ENCODE measurements at regions not wholly inside any gene's neighbourhood (a gene's known extent, or its start where the extent isn't known, plus 50 kb on each side); places are given as distances from the start of the nearest gene placed in this dataset.

GRCh38 chr2:104531122-104531521 lies 322.8 kb upstream of the POU3F3 start:
- Histone ChIP-seq H2AFZ (ENCODE audit: low read length) (no peak overlapping the region), H3K27me3 (ENCODE audit: control insufficient read depth in 1 of 2, insufficient read depth in 2 of 2, low read length in 2 of 2) (peaks cover 0 to 15% of the 10 kb centered on the region in 2 experiments; a peak in 1 of 5 replicates), H4K20me1 (ENCODE audit: insufficient read depth, low read length) (no peaks in the 10 kb centered on the region), H3K9me3 (ENCODE audit: low read length) (no peaks in the 10 kb centered on the region), H3K9ac (ENCODE audit: insufficient read depth, low read depth, low read length) (no peak overlapping the region), H3K79me2 (ENCODE audit: insufficient read depth, low read length) (no peaks in the 10 kb centered on the region), H3K36me3 (replicated peaks in 1 of 2; ENCODE audit: control insufficient read depth in 1 of 2, insufficient read depth in 2 of 2, low read length in 2 of 2) (no peaks in the 10 kb centered on the region), H3K27ac (ENCODE audit: extremely low read length, insufficient read depth, low read length) (no peak overlapping the region), H3K4me2 (ENCODE audit: low read depth, low read length) (no peak overlapping the region), H3K4me3 (replicated peaks in 1 of 3; ENCODE audit: insufficient read depth in 1 of 3, low read depth in 2 of 3, low read length in 3 of 3) (no peak overlapping the region), H3K4me1 (ENCODE audit: insufficient read depth, low read length) (no peaks in the 10 kb centered on the region)
- ATAC-seq (no peak), FAIRE-seq (no peak), DNase-seq (ENCODE audit: low spot score) (no peak)
- ChIA-PET CTCF (ENCODE audit: low intra/inter-chr PET ratio, low total read pairs) (no interaction called here), POLR2A (no interaction called here)
- no peak for TF ChIP-seq MAFK (conservative IDR thresholded peaks at IDR 0.05 in 1 of 2, IDR thresholded peaks at IDR 0.05 in 1 of 2; ENCODE audit: low read length in 2 of 2)
- no peak for TF ChIP-seq HOXD1 (CRISPR knock-in tag; IDR thresholded peaks at IDR 0.05)
- no peak for TF ChIP-seq ZNF784 (CRISPR knock-in tag; IDR thresholded peaks at IDR 0.05; ENCODE audit: borderline replicate concordance)
- no peak for TF ChIP-seq HMGXB3 (CRISPR knock-in tag; IDR thresholded peaks at IDR 0.05; ENCODE audit: borderline replicate concordance)
- TF ChIP-seq SOX6 (IDR thresholded peaks at IDR 0.05), result no peak
- TF ChIP-seq SOX6 (CRISPR knock-in tag; IDR thresholded peaks at IDR 0.05), result no peak
- TF ChIP-seq SATB2 (CRISPR knock-in tag; IDR thresholded peaks at IDR 0.05), result no peak
- no peak for TF ChIP-seq ZBTB38 (CRISPR knock-in tag; IDR thresholded peaks at IDR 0.05)
- TF ChIP-seq CHD2 (IDR thresholded peaks at IDR 0.05; ENCODE audit: low read depth, low read length), result no peak
- TF ChIP-seq FOXP4 (CRISPR knock-in tag; IDR thresholded peaks at IDR 0.05), result no peak
- no peak for TF ChIP-seq ZNF205 (CRISPR knock-in tag; IDR thresholded peaks at IDR 0.05)
- TF ChIP-seq ZNF101 (CRISPR knock-in tag; IDR thresholded peaks at IDR 0.05; ENCODE audit: borderline replicate concordance, low read depth), result no peak
- no peak for TF ChIP-seq ZNF629 (CRISPR knock-in tag; conservative IDR thresholded peaks at IDR 0.05)
- TF ChIP-seq RAD51 (IDR thresholded peaks at IDR 0.05; ENCODE audit: borderline replicate concordance), result no peak
- in situ Hi-C loops (cut with HindIII; ENCODE audit: extremely low pct_ligation_motif_present, low pct_unique_long_range_greater_than_20kb), result no loop called here
- 31% methylated on average over 8 of the region's 10 CpGs for WGBS (ENCODE audit: low lambda C conversion rate)
- no TSS peak for BruUV-seq (replicated peaks)
- intact Hi-C loops (cut with micrococcal nuclease; ENCODE audit: unreplicated experiment), result no loop called here

Data from HepG2 (cell line).